Retinal pigment epithelial cell (primary cell): ENCODE measurements at regions not wholly inside any gene's neighbourhood (a gene's known extent, or its start where the extent isn't known, plus 50 kb on each side); places are given as distances from the start of the nearest gene placed in this dataset.
"Not testable (repeated sequence)": the region's sequence is repeated elsewhere in the genome, so short reads cannot be mapped to it uniquely, and the experiment has no call there.

ENCODE experiments used
- DNase-seq: peaks from one replicate; pipeline ENCODE4 v3.0.0-alpha.2; 2010; ENCODE audit warnings: low read depth
- H3K4me3 ChIP-seq: 2 replicates; pipeline ENCODE4 v1.5.1; 2011; ENCODE audit warnings: mild to moderate bottlenecking, low read length, control low read depth, moderate library complexity
- TF ChIP-seq, protein P1 (sequence below): conservative IDR thresholded peaks from 2 replicates; pipeline ENCODE4 v1.5.1; 2011; ENCODE audit warnings: low read depth, low read length, control low read depth, inconsistent platforms

DNA sequence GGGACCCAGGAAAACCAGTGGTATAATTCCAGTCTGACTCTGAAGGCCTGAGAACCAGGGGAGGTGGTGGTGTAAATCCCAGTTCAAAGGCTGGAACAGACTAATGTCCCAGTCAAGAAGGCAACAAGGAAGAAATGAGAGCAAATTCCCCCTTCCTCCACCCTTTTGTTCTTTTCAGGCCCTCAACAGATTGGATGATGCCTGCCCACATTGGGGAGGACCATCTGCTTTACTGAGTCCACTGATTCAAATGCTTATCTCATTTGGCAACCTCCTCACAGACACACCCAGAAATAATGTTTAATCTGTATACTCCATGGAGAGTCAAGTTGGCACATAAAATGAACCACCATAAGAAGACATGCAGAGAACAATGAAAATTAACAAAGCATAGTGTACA is 61.9 kb upstream of the CRYM start:
- TF ChIP-seq, protein P1, sequence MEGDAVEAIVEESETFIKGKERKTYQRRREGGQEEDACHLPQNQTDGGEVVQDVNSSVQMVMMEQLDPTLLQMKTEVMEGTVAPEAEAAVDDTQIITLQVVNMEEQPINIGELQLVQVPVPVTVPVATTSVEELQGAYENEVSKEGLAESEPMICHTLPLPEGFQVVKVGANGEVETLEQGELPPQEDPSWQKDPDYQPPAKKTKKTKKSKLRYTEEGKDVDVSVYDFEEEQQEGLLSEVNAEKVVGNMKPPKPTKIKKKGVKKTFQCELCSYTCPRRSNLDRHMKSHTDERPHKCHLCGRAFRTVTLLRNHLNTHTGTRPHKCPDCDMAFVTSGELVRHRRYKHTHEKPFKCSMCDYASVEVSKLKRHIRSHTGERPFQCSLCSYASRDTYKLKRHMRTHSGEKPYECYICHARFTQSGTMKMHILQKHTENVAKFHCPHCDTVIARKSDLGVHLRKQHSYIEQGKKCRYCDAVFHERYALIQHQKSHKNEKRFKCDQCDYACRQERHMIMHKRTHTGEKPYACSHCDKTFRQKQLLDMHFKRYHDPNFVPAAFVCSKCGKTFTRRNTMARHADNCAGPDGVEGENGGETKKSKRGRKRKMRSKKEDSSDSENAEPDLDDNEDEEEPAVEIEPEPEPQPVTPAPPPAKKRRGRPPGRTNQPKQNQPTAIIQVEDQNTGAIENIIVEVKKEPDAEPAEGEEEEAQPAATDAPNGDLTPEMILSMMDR: no peak
- H3K4me3 ChIP-seq: no peak overlapping the region
- no peak for DNase-seq

DNA sequence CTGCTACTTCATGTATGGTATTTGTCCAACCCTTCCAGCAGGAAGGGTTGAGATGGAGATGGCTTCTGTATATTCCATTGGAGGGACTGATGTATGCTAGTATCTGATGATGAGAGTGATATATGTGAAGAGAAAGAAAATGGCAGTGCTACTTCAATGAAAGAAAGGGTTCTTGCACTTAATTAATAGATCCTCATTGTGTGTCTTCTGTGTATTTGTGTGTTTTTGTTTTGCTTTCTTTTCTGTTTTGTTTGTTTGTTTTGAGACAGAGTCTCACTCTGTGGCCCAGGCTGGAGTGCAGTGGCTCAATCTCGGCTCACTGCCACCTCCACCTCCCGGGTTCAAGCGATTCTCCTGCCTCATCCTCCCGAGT is 61.2 kb upstream of the CRYM start:
- H3K4me3 ChIP-seq: no peak overlapping the region
- TF ChIP-seq, protein P1: no peak
- DNase-seq: no peak

DNA sequence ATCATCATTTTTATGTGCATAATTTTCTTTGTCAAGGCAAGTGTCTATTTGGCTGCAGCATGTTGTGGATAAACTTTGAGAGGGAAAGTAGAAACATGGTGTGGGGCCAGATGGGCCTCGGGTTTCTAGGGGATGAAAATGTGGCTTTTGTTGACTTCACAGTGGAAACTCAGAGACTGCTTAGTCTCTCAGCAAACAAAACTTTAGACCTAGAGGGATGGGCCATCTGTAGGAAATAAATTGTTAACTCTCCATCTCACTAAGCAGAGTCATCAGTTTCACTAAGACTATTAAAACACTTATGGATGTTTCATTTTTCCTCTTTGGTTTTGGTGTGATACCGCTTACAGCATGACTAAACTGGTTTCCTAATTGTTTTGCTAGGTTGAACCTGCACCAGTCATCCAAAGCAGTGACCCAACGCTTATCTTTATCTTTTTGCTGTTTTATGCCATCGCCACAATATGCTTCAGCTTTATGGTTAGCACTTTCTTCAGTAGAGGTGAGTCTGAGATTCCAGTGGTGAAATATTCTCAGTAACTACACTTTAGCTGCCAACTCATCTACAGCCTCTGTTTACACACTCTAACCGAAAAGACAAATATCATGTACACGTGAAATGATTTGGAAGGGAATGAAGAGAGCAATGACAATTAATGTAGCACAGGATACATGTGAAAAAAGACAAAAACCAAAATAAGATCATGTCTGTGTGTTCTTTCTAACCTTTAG is 60.6 kb upstream of the CRYM start:
- H3K4me3 ChIP-seq: no peak overlapping the region
- TF ChIP-seq, protein P1: no peak
- DNase-seq: no peak

DNA sequence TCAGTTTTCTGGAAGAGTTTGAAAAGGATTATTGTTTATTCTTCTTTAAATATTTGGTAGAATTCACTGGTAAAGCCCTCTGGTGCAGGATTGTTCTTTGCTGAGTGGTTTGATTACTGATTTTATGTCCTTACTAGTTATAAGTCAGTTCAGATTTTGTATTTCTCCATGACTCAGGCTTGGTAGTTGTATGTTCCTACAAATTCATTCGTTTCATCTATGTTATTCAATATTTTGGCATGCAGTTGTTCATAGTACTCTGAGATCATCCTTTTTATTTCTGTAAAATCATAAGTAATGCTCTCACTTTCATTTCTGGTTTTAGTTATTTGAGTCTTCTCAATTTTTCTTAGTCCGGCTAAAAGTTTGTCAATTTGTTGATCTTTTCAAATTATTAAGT is 58.1 kb upstream of the CRYM start:
- no peak for DNase-seq
- no peak overlapping the region for H3K4me3 ChIP-seq
- TF ChIP-seq, protein P1: no peak

DNA sequence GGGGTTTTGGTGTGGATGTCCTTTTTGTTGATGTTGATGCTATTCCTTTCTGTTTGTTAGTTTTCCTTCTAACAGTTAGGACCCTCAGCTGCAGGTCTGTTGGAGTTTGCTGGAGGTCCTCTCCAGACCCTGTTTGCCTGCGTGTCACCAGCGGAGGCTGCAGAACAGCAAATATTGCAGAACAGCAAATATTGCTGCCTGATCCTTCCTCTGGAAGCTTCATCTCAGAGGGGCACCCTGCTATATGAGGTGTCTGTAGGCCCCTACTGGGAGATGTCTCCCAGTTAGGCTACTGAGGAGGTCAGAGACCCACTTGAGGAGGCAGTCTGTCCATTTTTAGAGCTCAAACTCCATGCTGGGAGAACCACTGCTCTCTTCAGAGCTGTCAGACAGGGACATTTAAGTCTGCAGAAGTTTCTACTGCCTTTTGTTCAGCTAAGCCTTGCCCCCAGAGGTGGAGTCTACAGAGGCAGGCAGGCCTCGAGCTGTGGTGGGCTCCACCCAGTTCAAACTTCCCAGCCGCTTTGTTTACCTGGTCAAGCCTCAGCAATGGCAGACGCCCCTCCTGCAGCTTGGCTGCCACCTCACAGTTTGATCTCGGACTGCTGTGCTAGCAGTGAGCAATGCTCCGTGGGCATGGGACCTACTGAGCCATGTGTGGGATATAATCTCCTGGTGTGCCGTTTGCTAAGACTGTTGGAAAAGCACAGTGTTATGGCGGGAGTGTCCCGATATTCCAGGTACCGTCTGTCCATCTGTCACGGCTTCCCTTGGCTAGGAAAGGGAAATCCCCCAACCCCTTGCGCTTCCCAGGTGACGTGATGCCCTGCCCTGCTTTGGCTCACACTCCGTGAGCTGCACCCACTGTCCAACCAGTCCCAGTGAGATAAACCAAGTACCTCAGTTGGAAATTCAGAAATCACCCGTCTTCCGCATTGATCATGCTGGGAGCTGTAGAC is 56.4 kb upstream of the CRYM start:
- DNase-seq, H3K4me3 ChIP-seq: not testable (repeated sequence)

DNA sequence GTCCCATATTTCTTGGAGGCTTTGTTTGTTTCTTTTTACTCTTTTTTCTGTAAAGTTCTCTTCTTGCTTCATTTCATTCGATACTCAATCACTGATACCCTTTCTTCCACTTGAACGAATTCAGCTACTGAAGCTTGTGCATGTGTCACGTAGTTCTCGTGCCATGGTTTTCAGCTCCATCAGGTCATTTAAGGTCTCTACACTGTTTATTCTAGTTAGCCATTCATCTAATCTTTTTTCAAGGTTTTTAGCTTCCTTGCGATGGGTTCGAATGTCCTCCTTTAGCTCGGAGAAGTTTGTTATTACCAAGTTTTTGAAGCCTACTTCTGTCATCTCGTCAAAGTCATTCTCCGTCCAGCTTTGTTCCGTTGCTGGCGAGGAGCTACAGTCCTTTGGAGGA is 55.6 kb upstream of the CRYM start:
- H3K4me3 ChIP-seq, DNase-seq: not testable (repeated sequence)
